Testis (tissue), 2 donors: ENCODE measurements at regions not wholly inside any gene's neighbourhood (a gene's known extent, or its start where the extent isn't known, plus 50 kb on each side); places are given as distances from the start of the nearest gene placed in this dataset.

Experiments used
- CTCF ChIP-seq, 3 experiments: fragments of 450-650 bp in 2 of 3; fragments of 200-600 bp in 1 of 3; sonication (generic) in 1 of 3; IDR thresholded peaks; one replicate each; pipeline ENCODE4 v1.5.1; 2016 to 2019; ENCODE audit warnings: antibody characterized with exemption in 3 of 3, mild to moderate bottlenecking in 2 of 3, moderate library complexity in 1 of 3
- POLR2A ChIP-seq: fragments of 450-650 bp; IDR thresholded peaks from one replicate; pipeline ENCODE4 v1.6.1; 2017; ENCODE audit warnings: antibody characterized with exemption, mild to moderate bottlenecking, moderate library complexity

- no peak for TF ChIP-seq CTCF (IDR thresholded peaks at IDR 0.05)
- no peak for TF ChIP-seq POLR2A
Measured at GRCh38 chr10:90199513-90199912, 498.1 kb downstream of the KIF20B start.
